NCI-H82 (cell line): ENCODE measurements at regions not wholly inside any gene's neighbourhood (a gene's known extent, or its start where the extent isn't known, plus 50 kb on each side); places are given as distances from the start of the nearest gene placed in this dataset.
A peak's percentile ranks its signal among the peaks of the same experiment; 100 is the strongest.
"Not testable (repeated sequence)": the region's sequence is repeated elsewhere in the genome, so short reads cannot be mapped to it uniquely, and the experiment has no call there.

ENCODE experiments used
- DNase-seq: peaks from one replicate; lab custom pipeline; 2025; lab: John Stamatoyannopoulos, UW

GRCh38 chr22:27252282-27253049 lies 549.1 kb downstream of the MN1 start:
- DNase-seq: no peak

- no peak for DNase-seq
These were observed 548.3 kb downstream of the MN1 start for GRCh38 chr22:27253108-27253902.

DNA sequence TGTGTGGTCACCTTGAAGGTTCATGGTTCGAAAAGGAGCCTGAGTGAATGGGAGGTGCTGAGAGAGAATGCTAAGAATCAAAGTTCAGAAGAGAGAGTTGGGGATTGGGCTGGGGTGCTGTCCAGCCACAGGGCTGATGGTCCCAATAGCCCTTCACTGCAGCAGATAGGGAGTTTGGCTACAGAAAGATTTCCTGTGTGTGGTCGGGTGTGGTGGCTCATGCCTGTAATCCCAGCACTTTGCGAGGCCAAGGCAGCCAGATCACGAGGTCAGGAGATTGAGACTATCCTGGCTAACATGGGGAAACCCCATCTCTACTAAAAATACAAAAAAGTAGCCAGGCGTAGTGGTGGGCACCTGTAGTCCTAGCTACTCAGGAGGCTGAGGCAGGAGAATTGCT lies 547.5 kb downstream of the MN1 start:
- not testable (repeated sequence) for DNase-seq

GRCh38 chr22:27255580-27255979 lies 546.0 kb downstream of the MN1 start:
- no peak for DNase-seq

DNA sequence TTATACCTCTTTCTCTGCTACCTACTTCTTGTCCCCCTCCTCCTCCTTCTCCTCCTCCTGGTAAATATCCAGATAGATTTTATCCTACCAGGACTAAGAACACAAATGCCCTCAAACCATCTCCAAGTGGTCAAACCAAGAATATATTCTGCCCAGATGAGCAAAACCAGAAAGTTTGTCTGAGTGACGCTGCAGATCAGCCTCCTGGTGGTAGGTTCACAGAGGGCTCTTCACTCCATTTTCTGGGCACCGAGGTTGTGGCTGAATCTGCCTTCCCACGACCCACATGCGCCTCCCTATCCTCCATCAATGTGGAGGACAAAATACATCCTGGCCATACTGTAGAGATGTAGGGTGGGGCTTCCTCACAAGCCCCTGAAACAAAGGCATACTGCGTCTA lies 543.6 kb downstream of the MN1 start:
- DNase-seq: no peak

GRCh38 chr22:27258616-27259172 lies 542.9 kb downstream of the MN1 start:
- DNase-seq: no peak

DNA sequence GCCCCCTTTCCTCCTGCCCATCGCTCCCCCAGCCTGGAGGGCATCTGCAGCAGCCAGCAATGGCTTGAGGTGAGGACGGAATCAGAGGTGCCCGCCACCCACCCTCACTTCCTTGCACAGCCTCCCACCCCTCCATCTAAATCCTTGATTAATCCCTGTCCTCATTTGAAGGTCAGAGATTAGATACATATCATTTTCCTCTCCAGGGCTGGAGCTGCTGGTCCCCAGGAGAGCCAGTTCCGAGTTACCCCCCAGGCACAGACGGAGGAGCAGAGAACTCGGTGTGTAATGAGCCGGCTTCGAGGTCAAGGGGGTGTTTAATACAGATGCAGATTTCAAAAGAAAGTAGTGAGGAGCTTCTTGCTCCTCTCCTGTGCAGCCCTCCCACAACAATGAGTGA lies 542.1 kb downstream of the MN1 start:
- no peak for DNase-seq

DNA sequence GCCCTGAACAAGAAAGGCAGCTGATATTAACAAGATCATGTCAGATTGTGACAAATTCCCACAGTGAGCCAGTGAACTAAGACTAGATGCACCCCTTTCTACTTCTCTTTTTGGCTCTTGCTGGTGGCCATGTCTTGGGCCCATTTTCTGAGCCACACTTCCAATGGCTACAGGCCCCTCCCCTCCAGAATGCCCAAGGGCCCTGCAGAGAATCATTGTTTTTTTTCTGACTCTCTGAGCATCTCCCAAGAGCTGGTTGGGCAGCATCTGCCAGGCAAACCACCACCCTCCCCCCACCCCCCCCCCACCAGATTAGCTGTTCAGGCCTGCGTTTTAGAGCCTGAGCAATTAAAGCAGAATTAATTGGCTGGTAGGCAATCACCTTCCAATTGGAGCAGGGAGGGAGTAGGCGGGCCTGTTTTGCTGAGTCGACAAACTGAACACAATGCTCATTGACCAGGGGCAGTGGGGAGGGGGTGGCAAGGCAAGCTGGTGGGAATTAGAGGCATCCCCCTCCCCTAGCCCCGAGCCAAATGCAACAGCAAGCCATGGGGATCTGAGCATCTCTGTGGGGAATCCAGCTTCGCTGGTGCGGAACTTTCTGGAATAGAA lies 541.4 kb downstream of the MN1 start:
- peak; percentile 33 for DNase-seq

GRCh38 chr22:27262361-27262760 lies 539.2 kb downstream of the MN1 start:
- no peak for DNase-seq

DNA sequence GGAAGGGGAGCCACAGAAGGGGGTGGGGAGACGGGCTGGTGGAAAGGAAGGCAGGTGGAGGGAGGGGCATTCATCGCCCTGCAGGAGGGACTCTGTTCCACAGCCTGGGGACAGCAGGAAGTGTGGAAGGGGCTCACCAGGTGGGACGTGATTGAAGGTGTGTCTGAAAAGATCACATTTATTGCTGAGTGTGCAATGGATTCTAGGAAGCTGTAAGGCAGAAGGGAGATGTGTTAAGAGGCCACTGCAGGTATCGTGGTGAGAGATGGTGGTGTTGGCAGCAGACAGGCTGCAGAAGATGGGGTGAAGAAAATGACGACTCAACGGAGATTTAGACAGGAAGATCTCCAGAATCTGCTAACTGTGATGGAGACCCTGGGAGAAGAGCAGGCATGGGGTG lies 537.4 kb downstream of the MN1 start:
- no peak for DNase-seq

- DNase-seq: no peak
These were observed 534.4 kb downstream of the MN1 start for GRCh38 chr22:27267145-27267544.

- no peak for DNase-seq
These were observed 531.6 kb downstream of the MN1 start for GRCh38 chr22:27269751-27270543.

DNA sequence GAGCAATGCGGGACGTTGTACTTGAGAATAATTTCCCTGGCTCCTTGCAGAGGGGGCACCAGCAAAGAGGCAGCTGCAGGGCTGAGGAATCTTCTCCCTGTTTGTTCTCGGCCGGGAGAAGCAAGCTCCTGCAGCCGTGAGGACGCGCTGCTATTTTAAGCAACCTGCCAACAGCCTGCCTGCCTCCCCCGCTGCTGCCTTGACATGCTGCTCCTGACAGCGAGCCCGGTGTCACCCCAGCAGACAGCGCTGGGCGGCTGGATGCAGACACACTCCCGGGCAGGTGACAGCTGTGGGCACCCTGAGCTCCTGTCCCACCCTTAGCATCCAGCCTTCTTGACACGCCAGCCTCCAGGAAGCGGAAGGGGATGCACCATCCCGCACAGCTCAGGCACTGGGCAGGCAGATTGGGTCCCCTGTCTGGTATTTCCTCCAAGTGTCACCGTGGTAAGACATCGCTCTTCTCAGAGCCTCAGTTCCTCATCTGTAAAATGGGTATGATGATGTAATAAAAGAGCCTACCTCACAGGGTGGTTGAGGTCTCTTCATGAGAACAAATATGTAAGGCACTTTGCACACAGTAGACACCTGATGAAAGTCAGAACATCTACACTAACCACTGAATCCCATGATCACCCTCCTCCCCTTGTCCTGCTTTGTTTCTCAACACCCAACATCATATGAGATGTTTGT lies 530.6 kb downstream of the MN1 start:
- no peak for DNase-seq

GRCh38 chr22:27273436-27273835 lies 528.1 kb downstream of the MN1 start:
- no peak for DNase-seq

GRCh38 chr22:27273853-27274252 lies 527.7 kb downstream of the MN1 start:
- no peak for DNase-seq

- DNase-seq: no peak
These were observed 526.6 kb downstream of the MN1 start for GRCh38 chr22:27274770-27275449.

GRCh38 chr22:27278946-27279345 lies 522.6 kb downstream of the MN1 start:
- no peak for DNase-seq

- DNase-seq: no peak
These were observed 518.3 kb downstream of the MN1 start for GRCh38 chr22:27283240-27283639.

DNA sequence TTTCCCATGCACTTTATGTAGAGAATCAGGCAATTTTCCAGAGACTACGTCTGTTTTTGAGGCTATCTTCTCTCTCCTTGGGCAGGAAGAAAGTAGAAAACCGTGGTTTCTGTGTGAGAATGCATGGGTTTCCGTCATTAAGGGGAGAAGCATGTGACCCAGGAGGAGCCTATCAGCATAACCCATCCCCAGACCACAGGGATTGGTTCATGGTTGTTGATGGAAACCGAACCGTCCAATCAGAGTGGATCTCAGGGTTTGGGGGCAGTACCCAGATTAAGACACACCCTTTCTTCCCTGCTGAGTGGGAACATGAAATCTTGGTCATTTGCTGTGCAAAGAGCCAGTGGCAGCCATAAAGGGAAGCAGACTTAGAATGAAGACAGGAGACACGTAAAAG lies 517.8 kb downstream of the MN1 start:
- peak; percentile 2 for DNase-seq

DNA sequence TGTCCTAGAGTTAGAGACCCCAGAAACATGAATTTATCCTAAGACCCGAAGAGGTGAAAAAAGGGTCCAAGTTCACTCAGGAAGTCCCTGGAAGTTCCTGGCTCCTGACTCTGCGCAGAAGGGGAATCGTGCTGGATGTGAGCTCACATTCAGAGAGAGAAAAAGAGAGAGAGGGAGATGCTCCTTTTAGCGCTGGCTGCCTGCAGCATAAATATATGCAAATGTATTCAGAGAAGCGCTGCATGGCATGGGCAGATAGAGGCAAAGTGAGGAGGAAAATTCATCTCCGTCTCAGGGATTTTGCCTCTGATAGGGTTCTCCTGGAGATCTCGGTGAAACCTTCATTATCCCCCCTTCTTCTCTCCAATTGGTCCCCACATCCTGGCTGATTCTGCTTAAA lies 517.2 kb downstream of the MN1 start:
- DNase-seq: no peak

DNA sequence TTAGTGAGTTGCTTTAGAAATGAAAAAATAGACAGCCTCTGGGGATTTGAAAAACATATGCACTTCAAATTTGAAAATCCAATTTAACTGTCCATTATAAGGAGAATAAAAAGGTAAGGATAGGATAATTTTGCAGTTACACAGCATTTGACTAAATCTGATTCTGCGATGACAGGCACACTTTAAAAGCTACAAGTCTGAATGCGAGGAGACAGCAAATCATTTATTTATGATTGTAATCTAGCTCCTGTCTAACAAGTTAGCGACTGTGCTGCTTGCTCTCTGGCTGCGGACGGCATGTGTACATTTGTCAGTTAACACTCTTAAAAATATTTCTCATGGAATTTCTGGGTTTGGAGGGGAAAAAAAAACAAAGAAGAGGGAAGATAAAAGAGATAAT lies 514.8 kb downstream of the MN1 start:
- DNase-seq: no peak
